ENCODE measurements at regions not wholly inside any gene's neighbourhood (a gene's known extent, or its start where the extent isn't known, plus 50 kb on each side); places are given as distances from the start of the nearest gene placed in this dataset.

GRCh38 chr2:172251231-172251630 is 148.5 kb upstream of the DLX2 start:
- TF ChIP-seq, protein P1, sequence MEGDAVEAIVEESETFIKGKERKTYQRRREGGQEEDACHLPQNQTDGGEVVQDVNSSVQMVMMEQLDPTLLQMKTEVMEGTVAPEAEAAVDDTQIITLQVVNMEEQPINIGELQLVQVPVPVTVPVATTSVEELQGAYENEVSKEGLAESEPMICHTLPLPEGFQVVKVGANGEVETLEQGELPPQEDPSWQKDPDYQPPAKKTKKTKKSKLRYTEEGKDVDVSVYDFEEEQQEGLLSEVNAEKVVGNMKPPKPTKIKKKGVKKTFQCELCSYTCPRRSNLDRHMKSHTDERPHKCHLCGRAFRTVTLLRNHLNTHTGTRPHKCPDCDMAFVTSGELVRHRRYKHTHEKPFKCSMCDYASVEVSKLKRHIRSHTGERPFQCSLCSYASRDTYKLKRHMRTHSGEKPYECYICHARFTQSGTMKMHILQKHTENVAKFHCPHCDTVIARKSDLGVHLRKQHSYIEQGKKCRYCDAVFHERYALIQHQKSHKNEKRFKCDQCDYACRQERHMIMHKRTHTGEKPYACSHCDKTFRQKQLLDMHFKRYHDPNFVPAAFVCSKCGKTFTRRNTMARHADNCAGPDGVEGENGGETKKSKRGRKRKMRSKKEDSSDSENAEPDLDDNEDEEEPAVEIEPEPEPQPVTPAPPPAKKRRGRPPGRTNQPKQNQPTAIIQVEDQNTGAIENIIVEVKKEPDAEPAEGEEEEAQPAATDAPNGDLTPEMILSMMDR (IDR thresholded peaks at IDR 0.05; ENCODE audit: borderline replicate concordance, extremely low read depth, low read length, poor library complexity, severe bottlenecking) = no peak
- TF ChIP-seq EZH2 (IDR thresholded peaks at IDR 0.05; ENCODE audit: borderline replicate concordance, low read depth, low read length, severe bottlenecking) = no peak
